SK-N-SH (cell line): ENCODE measurements at regions not wholly inside any gene's neighbourhood (a gene's known extent, or its start where the extent isn't known, plus 50 kb on each side); places are given as distances from the start of the nearest gene placed in this dataset.

Experiments used
- CTCF ChIA-PET: fragments of 300-600, 350-600 bp; formaldehyde crosslinking; extraction: SDS; loops from one replicate; lab custom pipeline; 2021; lab: Yijun Ruan, JAX
- POLR2A ChIA-PET: fragments of 350-600 bp; sonication (Branson Sonifier 250); formaldehyde crosslinking; extraction: SDS; loops from one replicate; lab custom pipeline; 2020; ENCODE audit warnings: antibody characterized with exemption, inconsistent platforms; lab: Yijun Ruan, JAX
- DNase-seq: peaks from one replicate; pipeline ENCODE4 v3.0.0; 2012
- H2AFZ ChIP-seq: fragments of 200-600 bp; sonication (generic); 2 replicates; pipeline ENCODE4 v1.8.1; 2016; ENCODE audit warnings: antibody characterized with exemption, mild to moderate bottlenecking, low read depth
- H3F3A ChIP-seq: fragments of 200-600 bp; sonication (generic); replicated peaks from 2 replicates; pipeline ENCODE3; 2016; ENCODE audit warnings: antibody characterized with exemption, mild to moderate bottlenecking; ENCODE audit not compliant: insufficient read depth
- H3K27ac ChIP-seq, 2 experiments: fragments of 200-500 bp in 1 of 2; fragments of 200-600 bp in 1 of 2; sonication (Bioruptor generic) in 1 of 2; sonication (generic), shearing (Covaris generic) in 1 of 2; 2 replicates each; pipeline versions ENCODE4 v1.5.1 to v1.6.1; 2014 to 2016; ENCODE audit warnings: low read depth in 2 of 2, inconsistent platforms in 1 of 2, low read length in 1 of 2, mild to moderate bottlenecking in 1 of 2, mixed read lengths in 1 of 2
- H3K27me3 ChIP-seq: fragments of 200-600 bp; sonication (generic), shearing (Covaris generic); 2 replicates; pipeline ENCODE4 v1.6.1; 2016; ENCODE audit warnings: mixed run types; ENCODE audit not compliant: insufficient read depth
- H3K36me3 ChIP-seq, 2 experiments: fragments of 200-500 bp in 1 of 2; fragments of 200-600 bp in 1 of 2; sonication (Bioruptor generic) in 1 of 2; sonication (generic) in 1 of 2; replicated peaks in 1 of 2; 2 replicates each; pipeline versions ENCODE3 to v1.5.1; 2014 to 2016; ENCODE audit warnings: low read length in 1 of 2, mild to moderate bottlenecking in 1 of 2; ENCODE audit not compliant: insufficient read depth in 2 of 2, control insufficient read depth in 1 of 2
- H3K4me1 ChIP-seq, 2 experiments: fragments of 200-500 bp in 1 of 2; fragments of 200-600 bp in 1 of 2; sonication (Bioruptor generic) in 1 of 2; sonication (generic), shearing (Covaris generic) in 1 of 2; 2 replicates each; pipeline versions ENCODE4 v1.5.1 to v1.6.1; 2014 to 2016; ENCODE audit warnings: low read depth in 1 of 2, low read length in 1 of 2, mixed run types in 1 of 2; ENCODE audit not compliant: insufficient read depth in 2 of 2, control insufficient read depth in 1 of 2
- H3K4me2 ChIP-seq: fragments of 200-600 bp; sonication (generic), shearing (Covaris generic); 2 replicates; pipeline ENCODE4 v1.6.1; 2017; ENCODE audit warnings: mixed run types
- H3K4me3 ChIP-seq, 2 experiments: fragments of 200-500 bp in 1 of 2; fragments of 200-600 bp in 1 of 2; sonication (Bioruptor generic) in 1 of 2; sonication (generic), shearing (Covaris generic) in 1 of 2; 2 replicates each; pipeline versions ENCODE4 v1.5.1 to v1.8.1; 2014 to 2016; ENCODE audit warnings: low read depth in 2 of 2, inconsistent platforms in 1 of 2, low read length in 1 of 2, mild to moderate bottlenecking in 1 of 2, mixed read lengths in 1 of 2, moderate library complexity in 1 of 2
- H3K79me2 ChIP-seq: fragments of 200-600 bp; sonication (generic); 2 replicates; pipeline ENCODE4 v1.8.1; 2017; ENCODE audit warnings: mild to moderate bottlenecking; ENCODE audit not compliant: insufficient read depth
- H3K9ac ChIP-seq: fragments of 200-600 bp; sonication (generic); 2 replicates; pipeline ENCODE4 v1.6.1; 2017; ENCODE audit warnings: mixed run types
- H3K9me2 ChIP-seq: fragments of 200-600 bp; sonication (generic); 2 replicates; pipeline ENCODE4 v1.6.1; 2017; ENCODE audit warnings: mixed run types
- H3K9me3 ChIP-seq: fragments of 200-600 bp; sonication (generic); 2 replicates; pipeline ENCODE4 v1.6.1; 2017; ENCODE audit warnings: mixed run types, mild to moderate bottlenecking, moderate library complexity
- H4K20me1 ChIP-seq: fragments of 200-600 bp; sonication (generic); 2 replicates; pipeline ENCODE4 v1.6.1; 2017; ENCODE audit warnings: mild to moderate bottlenecking, mixed run types; ENCODE audit not compliant: insufficient read depth
- CHD2 ChIP-seq: fragments of 150-350 bp; IDR thresholded peaks from 2 replicates; pipeline ENCODE4 v1.6.1; 2018; ENCODE audit warnings: low read length; ENCODE audit not compliant: partially characterized antibody
- CTCF ChIP-seq: fragments of 200-600 bp; sonication (generic); IDR thresholded peaks from 2 replicates; pipeline ENCODE4 v1.6.1; 2017; ENCODE audit warnings: antibody characterized with exemption, mild to moderate bottlenecking, moderate library complexity
- ELF1 ChIP-seq: IDR thresholded peaks from 2 replicates; pipeline ENCODE4 v1.4.0; 2012
- EP300 ChIP-seq, 2 experiments: IDR thresholded peaks; 2 replicates each; pipeline versions ENCODE4 v1.4.0 to v1.6.1; 2012; ENCODE audit warnings: borderline replicate concordance in 1 of 2, low read depth in 1 of 2, low read length in 1 of 2
- FOXJ3 ChIP-seq: sonication (generic); formaldehyde crosslinking; IDR thresholded peaks from 2 replicates; pipeline ENCODE4 v1.5.1; 2020; ENCODE audit warnings: mild to moderate bottlenecking, missing genetic modification reagents
- FOXM1 ChIP-seq: IDR thresholded peaks from 2 replicates; pipeline ENCODE4 v1.4.0; 2012; ENCODE audit warnings: low read depth, mild to moderate bottlenecking
- GABPA ChIP-seq: IDR thresholded peaks from 2 replicates; pipeline ENCODE4 v1.4.0; 2012; ENCODE audit warnings: low read depth, mild to moderate bottlenecking
- GATA2 ChIP-seq: sonication (generic); formaldehyde crosslinking; IDR thresholded peaks from 2 replicates; pipeline ENCODE4 v1.5.0; 2020; ENCODE audit warnings: mild to moderate bottlenecking, missing genetic modification reagents
- IRF3 ChIP-seq: fragments of 150-350 bp; IDR thresholded peaks from 2 replicates; pipeline ENCODE4 v1.6.1; 2016; ENCODE audit warnings: mild to moderate bottlenecking, low read depth, low read length
- JUND ChIP-seq: IDR thresholded peaks from 2 replicates; pipeline ENCODE4 v1.4.0; 2012
- MAX ChIP-seq: IDR thresholded peaks from 2 replicates; pipeline ENCODE4 v1.4.0; 2012; ENCODE audit warnings: low read depth
- MEF2A ChIP-seq: IDR thresholded peaks from 2 replicates; pipeline ENCODE4 v1.4.0; 2012; ENCODE audit warnings: low read depth, borderline replicate concordance
- MXI1 ChIP-seq: IDR thresholded peaks from 2 replicates; pipeline ENCODE4 v1.6.1; 2012; ENCODE audit warnings: mild to moderate bottlenecking, low read depth, low read length, improper control_type of control experiment
- NRF1 ChIP-seq: IDR thresholded peaks from 2 replicates; pipeline ENCODE4 v1.6.1; 2012; ENCODE audit warnings: low read depth, mild to moderate bottlenecking, low read length
- PBX3 ChIP-seq: IDR thresholded peaks from 2 replicates; pipeline ENCODE4; 2012
- RAD21 ChIP-seq: IDR thresholded peaks from 2 replicates; pipeline ENCODE4 v1.6.1; 2012; ENCODE audit warnings: mild to moderate bottlenecking, low read length
- SIN3A ChIP-seq: IDR thresholded peaks from 2 replicates; pipeline ENCODE4 v1.6.1; 2012; ENCODE audit warnings: low read depth, mild to moderate bottlenecking, low read length, moderate library complexity, borderline replicate concordance
- SMC3 ChIP-seq: IDR thresholded peaks from 2 replicates; pipeline ENCODE4 v1.6.1; 2012; ENCODE audit warnings: low read depth, low read length, improper control_type of control experiment
- TAF1 ChIP-seq: IDR thresholded peaks from 2 replicates; pipeline ENCODE4 v1.6.1; 2012; ENCODE audit warnings: low read depth, mild to moderate bottlenecking, low read length, moderate library complexity, borderline replicate concordance
- TCF12 ChIP-seq: IDR thresholded peaks from 2 replicates; pipeline ENCODE4 v1.4.0; 2012
- WGBS: methylation state at CpG from one replicate; pipeline ENCODE4 v1.1.6; 2017; ENCODE audit warnings: low lambda C conversion rate; 5-methylcytosine and 5-hydroxymethylcytosine counted together
- TF ChIP-seq, protein P1 (sequence below): IDR thresholded peaks from 2 replicates; pipeline ENCODE4 v1.4.0; 2012; ENCODE audit warnings: low read depth, borderline replicate concordance
- TF ChIP-seq, protein P2 (sequence below): IDR thresholded peaks from 2 replicates; pipeline ENCODE4 v1.4.0; 2012; ENCODE audit warnings: low read depth, borderline replicate concordance

GRCh38 chr14:83741269-83741668 lies 1788.7 kb upstream of the FLRT2 start:
- WGBS, result 21% methylated on average over 3 of the region's 3 CpGs
- H3K4me1 ChIP-seq, result no peaks in the 10 kb centered on the region
- no peaks in the 10 kb centered on the region for H3K79me2 ChIP-seq
- H3K27ac ChIP-seq, result no peak overlapping the region
- no peak for DNase-seq
- TF ChIP-seq TAF1 (no peak), MXI1 (no peak), ELF1 (no peak), NRF1 (no peak), FOXJ3 (no peak), MEF2A (no peak), CHD2 (no peak), TCF12 (no peak), CTCF (no peak)
- TF ChIP-seq, protein P1, sequence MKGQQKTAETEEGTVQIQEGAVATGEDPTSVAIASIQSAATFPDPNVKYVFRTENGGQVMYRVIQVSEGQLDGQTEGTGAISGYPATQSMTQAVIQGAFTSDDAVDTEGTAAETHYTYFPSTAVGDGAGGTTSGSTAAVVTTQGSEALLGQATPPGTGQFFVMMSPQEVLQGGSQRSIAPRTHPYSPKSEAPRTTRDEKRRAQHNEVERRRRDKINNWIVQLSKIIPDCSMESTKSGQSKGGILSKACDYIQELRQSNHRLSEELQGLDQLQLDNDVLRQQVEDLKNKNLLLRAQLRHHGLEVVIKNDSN, result no peak
- peaks cover 3% of the 10 kb centered on the region; the same call in 1 of the 2 replicates for H3K9me2 ChIP-seq
- no peak overlapping the region for H3K4me3 ChIP-seq
- H3K36me3 ChIP-seq, result no peaks in the 10 kb centered on the region
- H3K9me3 ChIP-seq, result no peaks in the 10 kb centered on the region
- no peak overlapping the region for H3K9ac ChIP-seq
- ChIA-PET POLR2A (no interaction called here), CTCF (interaction anchor here (1.1 kb wide), 1 partner anchor 10 kb away, joined by 3 read pairs; no protein-coding TSS in a partner anchor)
- no peak overlapping the region for H2AFZ ChIP-seq
- H3K4me2 ChIP-seq, result no peak overlapping the region
- no peaks in the 10 kb centered on the region for H4K20me1 ChIP-seq
- no peaks in the 10 kb centered on the region for H3K27me3 ChIP-seq
- H3F3A ChIP-seq, result no peaks in the 10 kb centered on the region

DNA sequence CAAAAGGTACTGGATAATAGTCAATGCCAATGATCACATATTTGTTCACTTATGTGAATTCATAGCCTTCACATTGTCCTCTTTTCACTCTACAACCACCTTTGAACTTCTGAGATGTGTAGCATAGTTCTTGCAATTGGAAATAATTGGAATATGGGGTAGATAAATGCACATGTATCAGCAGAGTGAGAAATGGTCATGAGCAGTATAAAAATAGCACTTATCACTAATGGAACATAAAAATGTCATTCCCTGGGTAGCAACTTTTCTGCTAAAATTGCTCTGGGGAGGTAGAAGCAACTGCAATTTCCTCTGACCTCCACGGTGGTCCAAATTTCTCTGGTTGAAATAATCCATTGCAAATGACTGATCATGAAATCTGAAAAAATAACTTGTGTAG lies 1785.7 kb upstream of the FLRT2 start:
- H3K4me1 ChIP-seq, result no peaks in the 10 kb centered on the region
- no peak overlapping the region for H3K4me2 ChIP-seq
- POLR2A ChIA-PET, result no interaction called here
- H3K79me2 ChIP-seq, result no peaks in the 10 kb centered on the region
- no peaks in the 10 kb centered on the region; the same call in 1 of the 2 replicates for H3K9me2 ChIP-seq
- H3K27me3 ChIP-seq, result no peaks in the 10 kb centered on the region
- no peak overlapping the region for H2AFZ ChIP-seq
- CTCF ChIA-PET, result interaction anchor here (0.7 to 1.0 kb wide), 2 partner anchors 444 to 535 kb away, joined by 3 read pairs; no protein-coding TSS in a partner anchor
- no peaks in the 10 kb centered on the region for H3K9me3 ChIP-seq
- WGBS, result 21% methylated on average over 1 of the region's 1 CpG
- H3K36me3 ChIP-seq, result no peaks in the 10 kb centered on the region
- DNase-seq, result no peak
- H3K4me3 ChIP-seq, result no peak overlapping the region
- no peak overlapping the region for H3K27ac ChIP-seq
- no peaks in the 10 kb centered on the region for H4K20me1 ChIP-seq
- H3K9ac ChIP-seq, result no peak overlapping the region
- H3F3A ChIP-seq, result no peaks in the 10 kb centered on the region
- no peak for TF ChIP-seq GATA2 (CRISPR knock-in tag)
- no peak for TF ChIP-seq GABPA
- TF ChIP-seq SIN3A, result no peak
- no peak for TF ChIP-seq FOXJ3
- TF ChIP-seq FOXM1, result no peak
- no peak for TF ChIP-seq RAD21
- TF ChIP-seq EP300 (IDR thresholded peaks at IDR 0.05; ENCODE audit: borderline replicate concordance in 1 of 2, low read depth in 1 of 2, low read length in 1 of 2), result no peak
- TF ChIP-seq PBX3, result no peak
- TF ChIP-seq JUND, result no peak
- no peak for TF ChIP-seq MAX
- no peak for TF ChIP-seq SMC3
- no peak for TF ChIP-seq IRF3
- TF ChIP-seq, protein P2, sequence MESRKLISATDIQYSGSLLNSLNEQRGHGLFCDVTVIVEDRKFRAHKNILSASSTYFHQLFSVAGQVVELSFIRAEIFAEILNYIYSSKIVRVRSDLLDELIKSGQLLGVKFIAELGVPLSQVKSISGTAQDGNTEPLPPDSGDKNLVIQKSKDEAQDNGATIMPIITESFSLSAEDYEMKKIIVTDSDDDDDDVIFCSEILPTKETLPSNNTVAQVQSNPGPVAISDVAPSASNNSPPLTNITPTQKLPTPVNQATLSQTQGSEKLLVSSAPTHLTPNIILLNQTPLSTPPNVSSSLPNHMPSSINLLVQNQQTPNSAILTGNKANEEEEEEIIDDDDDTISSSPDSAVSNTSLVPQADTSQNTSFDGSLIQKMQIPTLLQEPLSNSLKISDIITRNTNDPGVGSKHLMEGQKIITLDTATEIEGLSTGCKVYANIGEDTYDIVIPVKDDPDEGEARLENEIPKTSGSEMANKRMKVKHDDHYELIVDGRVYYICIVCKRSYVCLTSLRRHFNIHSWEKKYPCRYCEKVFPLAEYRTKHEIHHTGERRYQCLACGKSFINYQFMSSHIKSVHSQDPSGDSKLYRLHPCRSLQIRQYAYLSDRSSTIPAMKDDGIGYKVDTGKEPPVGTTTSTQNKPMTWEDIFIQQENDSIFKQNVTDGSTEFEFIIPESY, result no peak
